ENCODE measurements at regions not wholly inside any gene's neighbourhood (a gene's known extent, or its start where the extent isn't known, plus 50 kb on each side); places are given as distances from the start of the nearest gene placed in this dataset.
A peak's percentile ranks its signal among the peaks of the same experiment; 100 is the strongest.
"Not testable (repeated sequence)": the region's sequence is repeated elsewhere in the genome, so short reads cannot be mapped to it uniquely, and the experiment has no call there.

- DNase-seq, result no peak
Measured at GRCh38 chr4:140244328-140244727, 90.3 kb upstream of the MAML3 start.

- DNase-seq, result peak; percentile 83
Measured at GRCh38 chr4:140243278-140243753, 89.3 kb upstream of the MAML3 start.

- no peak for DNase-seq
Measured at GRCh38 chr4:140242357-140243277, 88.6 kb upstream of the MAML3 start.

- DNase-seq, result peak; percentile 70
Measured at GRCh38 chr4:140240237-140240636, 86.3 kb upstream of the MAML3 start.

- DNase-seq, result peak; percentile 42
Measured at GRCh38 chr4:140239311-140239710, 85.3 kb upstream of the MAML3 start.

GRCh38 chr4:140238351-140239056 is 84.5 kb upstream of the MAML3 start:
- DNase-seq, result peak; percentile 93

- DNase-seq, result peak; percentile 90
Measured at GRCh38 chr4:140237616-140238350, 83.8 kb upstream of the MAML3 start.

- no peak for DNase-seq
Measured at GRCh38 chr4:140236654-140237169, 82.7 kb upstream of the MAML3 start.

GRCh38 chr4:140234697-140235060 is 80.7 kb upstream of the MAML3 start:
- DNase-seq, result no peak

GRCh38 chr4:140233791-140234696 is 80.1 kb upstream of the MAML3 start:
- DNase-seq, result no peak

GRCh38 chr4:140229881-140230280 is 75.9 kb upstream of the MAML3 start:
- DNase-seq, result no peak

GRCh38 chr4:140227286-140227685 is 73.3 kb upstream of the MAML3 start:
- no peak for DNase-seq

GRCh38 chr4:140223056-140223810 is 69.2 kb upstream of the MAML3 start:
- no peak for DNase-seq

GRCh38 chr4:140222171-140222570 is 68.2 kb upstream of the MAML3 start:
- DNase-seq, result no peak

- DNase-seq, result no peak
Measured at GRCh38 chr4:140220058-140220457, 66.1 kb upstream of the MAML3 start.

GRCh38 chr4:140219567-140219966 is 65.6 kb upstream of the MAML3 start:
- no peak for DNase-seq

GRCh38 chr4:140219070-140219469 is 65.1 kb upstream of the MAML3 start:
- DNase-seq, result not testable (repeated sequence)

GRCh38 chr4:140213749-140214148 is 59.8 kb upstream of the MAML3 start:
- DNase-seq, result no peak

GRCh38 chr4:140213116-140213515 is 59.1 kb upstream of the MAML3 start:
- no peak for DNase-seq

GRCh38 chr4:140212646-140213045 is 58.7 kb upstream of the MAML3 start:
- DNase-seq, result no peak

- no peak for DNase-seq
Measured at GRCh38 chr4:140212194-140212593, 58.2 kb upstream of the MAML3 start.
